Cerebellar nuclear complex (tissue), 1 donor: ENCODE measurements at regions not wholly inside any gene's neighbourhood (a gene's known extent, or its start where the extent isn't known, plus 50 kb on each side); places are given as distances from the start of the nearest gene placed in this dataset.

Experiments used
- DNase-seq, 2 experiments: peaks; one replicate each; lab custom pipeline; 2025; lab: John Stamatoyannopoulos, UW

- no peak for DNase-seq
Observed at GRCh38 chr5:50964746-50965653, 298.6 kb downstream of the PARP8 start.

- no peak for DNase-seq
Observed at GRCh38 chr5:50965654-50966375, 299.4 kb downstream of the PARP8 start.

GRCh38 chr5:50967009-50967562 is 300.6 kb downstream of the PARP8 start:
- DNase-seq, result no peak

GRCh38 chr5:50967563-50968355 is 301.3 kb downstream of the PARP8 start:
- no peak for DNase-seq

GRCh38 chr5:50968356-50969149 is 302.1 kb downstream of the PARP8 start:
- DNase-seq, result no peak

- no peak for DNase-seq
Observed at GRCh38 chr5:50969151-50970031, 303.0 kb downstream of the PARP8 start.

- DNase-seq, result no peak
Observed at GRCh38 chr5:50975840-50976239, 309.4 kb downstream of the PARP8 start.

- DNase-seq, result no peak
Observed at GRCh38 chr5:50978924-50979323, 312.5 kb downstream of the PARP8 start.

- DNase-seq, result no peak
Observed at GRCh38 chr5:50984640-50985039, 318.2 kb downstream of the PARP8 start.

- DNase-seq, result no peak
Observed at GRCh38 chr5:50990296-50990924, 324.0 kb downstream of the PARP8 start.

- DNase-seq, result no peak
Observed at GRCh38 chr5:50995285-50995942, 329.0 kb downstream of the PARP8 start.

- no peak for DNase-seq
Observed at GRCh38 chr5:51001227-51001923, 334.9 kb downstream of the PARP8 start.

GRCh38 chr5:51002368-51002767 is 335.9 kb downstream of the PARP8 start:
- DNase-seq, result no peak

- DNase-seq, result no peak
Observed at GRCh38 chr5:51013036-51013435, 346.6 kb downstream of the PARP8 start.

GRCh38 chr5:51018423-51018822 is 352.0 kb downstream of the PARP8 start:
- DNase-seq, result no peak

- no peak for DNase-seq
Observed at GRCh38 chr5:51024263-51024662, 357.8 kb downstream of the PARP8 start.

GRCh38 chr5:51027271-51027670 is 356.0 kb upstream of the ISL1 start:
- no peak for DNase-seq

GRCh38 chr5:51028394-51028793 is 354.9 kb upstream of the ISL1 start:
- no peak for DNase-seq

GRCh38 chr5:51033215-51033614 is 350.0 kb upstream of the ISL1 start:
- no peak for DNase-seq
